NCI-H146 treated with DMSO at 0.1 percent for 48 hours (cell line): ENCODE measurements at regions not wholly inside any gene's neighbourhood (a gene's known extent, or its start where the extent isn't known, plus 50 kb on each side); places are given as distances from the start of the nearest gene placed in this dataset.
"Not testable (repeated sequence)": the region's sequence is repeated elsewhere in the genome, so short reads cannot be mapped to it uniquely, and the experiment has no call there.

Experiments
- DNase-seq: peaks from one replicate; lab custom pipeline; 2025; ENCODE audit not compliant: unreplicated experiment; lab: John Stamatoyannopoulos, UW

- DNase-seq, result no peak
These were observed 509.6 kb upstream of the CHORDC1 start for GRCh38 chr11:90732486-90732885.

- no peak for DNase-seq
These were observed 500.6 kb upstream of the CHORDC1 start for GRCh38 chr11:90723475-90723874.

DNA sequence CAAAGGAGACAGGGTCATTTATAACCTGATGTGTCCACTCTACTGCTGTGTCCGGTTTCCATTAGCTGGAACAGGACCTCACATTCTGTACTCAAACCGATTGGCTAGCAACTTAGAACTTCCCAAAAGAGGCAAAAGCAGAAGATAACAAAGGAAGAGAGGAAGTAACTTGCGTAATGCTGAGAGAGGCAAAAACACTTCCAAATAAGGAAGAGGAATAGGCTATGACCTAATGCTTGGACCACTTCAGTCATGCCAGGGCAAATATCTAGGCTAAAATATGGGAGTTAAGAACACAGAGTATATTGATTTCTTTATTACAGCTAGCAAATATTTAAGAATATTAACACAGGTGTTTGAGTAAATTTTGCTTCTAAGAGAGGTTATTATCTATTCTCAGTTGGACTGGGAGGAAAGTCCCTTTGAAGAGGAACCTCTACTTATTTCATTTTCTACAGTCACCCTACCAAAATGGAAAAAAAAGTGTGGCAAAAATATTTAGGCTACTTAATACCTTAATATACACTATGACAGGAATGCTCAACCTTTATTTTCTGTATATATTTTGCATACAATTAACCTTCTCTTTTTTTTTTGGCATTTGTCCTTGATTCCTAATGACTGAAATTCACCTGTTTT, 499.8 kb upstream of the CHORDC1 start:
- DNase-seq, result no peak

GRCh38 chr11:90717522-90717921, 494.7 kb upstream of the CHORDC1 start:
- DNase-seq, result no peak

DNA sequence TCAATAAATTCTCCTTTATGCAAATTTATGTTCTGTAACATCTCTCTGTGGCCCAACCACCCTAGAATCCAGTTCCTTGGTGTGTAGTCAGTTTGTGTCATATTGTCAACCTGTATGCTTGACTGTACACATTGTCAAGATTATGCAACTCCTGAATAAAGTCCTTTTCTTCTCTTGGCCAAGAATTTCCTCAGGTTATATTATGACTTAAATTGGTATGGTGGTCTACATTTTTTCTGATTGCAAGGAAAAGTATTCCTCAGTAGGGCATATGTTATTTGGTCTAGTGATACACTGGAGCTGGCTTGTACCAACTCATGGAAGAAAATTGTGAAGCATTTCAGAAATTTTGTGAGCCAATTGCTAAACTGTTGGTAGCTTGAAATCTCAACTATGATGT, 482.8 kb upstream of the CHORDC1 start:
- no peak for DNase-seq

DNA sequence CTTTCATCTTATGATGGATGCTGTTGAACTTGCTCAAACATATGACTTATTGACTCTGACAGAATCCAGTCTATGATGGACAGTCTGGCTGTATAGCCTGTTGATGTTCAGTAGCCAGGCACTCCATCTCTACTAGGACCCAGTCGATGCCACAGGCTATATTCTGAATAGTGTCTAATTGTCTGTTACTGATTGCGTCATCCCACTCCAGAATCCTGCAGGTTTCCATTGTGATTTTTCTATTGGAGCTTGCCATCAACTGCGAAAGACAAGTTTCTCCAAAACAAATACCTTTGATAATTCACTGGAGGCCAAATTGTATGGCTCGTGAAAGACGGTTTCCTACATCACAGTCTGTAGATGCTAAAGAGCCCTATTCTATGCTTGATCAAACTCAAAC, 481.7 kb upstream of the CHORDC1 start:
- no peak for DNase-seq

- no peak for DNase-seq
These were observed 478.9 kb upstream of the CHORDC1 start for GRCh38 chr11:90701716-90702115.

DNA sequence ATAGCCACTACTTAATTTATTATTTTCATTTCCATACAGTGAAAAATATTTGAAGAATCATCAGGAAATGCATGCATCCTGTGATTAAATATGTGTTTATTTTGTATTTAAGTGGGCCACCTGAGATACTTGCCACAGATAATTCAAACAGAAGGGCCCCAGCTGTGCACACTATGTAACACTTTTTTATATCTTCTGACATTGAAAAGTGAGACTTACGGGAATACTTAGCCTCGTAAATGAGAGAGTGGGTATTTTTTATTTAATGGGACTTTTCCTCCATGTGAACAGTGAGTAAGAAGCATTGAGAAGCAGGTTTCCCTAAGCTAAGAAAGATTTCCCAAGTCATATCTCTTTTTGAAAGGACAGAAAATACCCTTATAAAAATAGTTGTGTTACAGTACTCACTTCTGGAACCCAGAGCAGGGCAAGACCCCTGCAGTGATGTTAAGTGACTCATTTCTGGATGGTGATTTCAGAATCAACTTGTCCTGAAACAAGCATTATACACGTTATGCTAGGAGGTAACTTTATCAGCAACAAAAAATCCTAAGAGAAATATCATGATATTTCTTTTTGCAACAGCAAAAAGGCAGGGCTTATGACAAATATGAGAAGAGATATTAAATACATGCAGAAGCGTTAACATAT, 478.1 kb upstream of the CHORDC1 start:
- peak; percentile 3 for DNase-seq

DNA sequence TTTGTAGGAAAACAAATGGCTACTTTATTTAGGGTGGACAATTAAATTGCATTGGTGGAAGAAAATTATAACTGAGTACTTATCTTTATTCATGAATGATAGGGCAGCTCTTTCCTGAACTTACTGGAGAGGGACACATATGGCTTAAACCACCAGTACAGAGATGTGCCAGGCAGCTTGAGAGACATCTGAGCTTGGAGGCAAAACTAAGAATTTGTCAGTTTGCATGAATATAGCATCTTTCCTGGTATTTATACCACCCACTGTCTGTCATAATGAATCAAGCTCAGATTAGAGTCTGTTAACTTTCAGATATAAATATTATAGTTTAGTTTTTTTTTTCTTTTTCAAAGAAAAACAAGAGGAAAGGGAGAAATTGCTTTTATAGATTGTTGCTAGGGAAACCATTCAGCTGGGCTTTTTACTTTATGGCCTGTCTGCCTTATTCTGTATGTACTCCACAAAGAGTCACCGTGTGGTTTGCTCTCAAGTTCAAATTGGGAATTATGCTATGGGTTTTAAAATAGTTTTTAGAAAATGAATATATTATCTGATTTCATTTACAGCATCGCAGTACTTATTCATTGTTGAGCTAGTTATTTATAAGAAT, 477.0 kb upstream of the CHORDC1 start:
- DNase-seq, result no peak

GRCh38 chr11:90698238-90698637, 475.4 kb upstream of the CHORDC1 start:
- no peak for DNase-seq

DNA sequence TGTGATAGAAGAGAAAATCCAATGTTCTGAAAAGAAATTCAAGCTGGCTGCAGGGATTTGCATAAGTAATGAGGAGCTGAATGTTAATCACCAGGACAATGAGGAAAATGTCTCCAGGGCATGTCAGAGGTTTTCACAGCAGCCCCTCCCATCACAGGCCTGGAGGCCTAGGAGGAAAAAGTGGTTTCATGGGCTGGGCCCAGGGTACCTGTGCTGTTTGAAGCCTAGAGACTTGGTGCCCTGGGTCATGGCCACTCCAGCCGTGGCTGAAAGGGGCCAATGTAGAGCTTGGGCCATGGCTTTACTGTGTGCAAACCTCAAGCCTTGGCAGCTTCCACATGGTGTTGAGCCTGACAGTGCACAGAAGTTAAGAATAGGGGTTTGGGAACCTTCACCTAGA, 452.6 kb upstream of the CHORDC1 start:
- not testable (repeated sequence) for DNase-seq

DNA sequence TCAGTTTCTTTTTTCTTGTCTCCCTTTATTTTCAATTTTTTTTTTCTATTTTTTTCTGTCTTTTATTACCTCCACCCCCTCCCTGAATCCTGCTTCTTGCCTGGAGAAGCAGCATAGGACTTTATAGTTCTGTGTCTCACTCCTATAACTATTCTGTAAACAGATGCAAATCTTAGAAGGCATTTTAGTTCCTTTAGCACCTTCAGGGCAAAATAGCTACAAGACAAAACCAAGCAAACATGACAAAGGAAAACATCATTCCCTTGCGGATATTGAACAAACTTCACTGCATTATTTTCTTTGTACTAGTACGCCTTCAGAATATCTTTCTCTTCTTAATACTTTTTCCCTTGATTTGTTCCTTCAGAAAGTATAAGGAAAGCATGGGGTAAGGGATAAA, 446.2 kb upstream of the CHORDC1 start:
- no peak for DNase-seq

DNA sequence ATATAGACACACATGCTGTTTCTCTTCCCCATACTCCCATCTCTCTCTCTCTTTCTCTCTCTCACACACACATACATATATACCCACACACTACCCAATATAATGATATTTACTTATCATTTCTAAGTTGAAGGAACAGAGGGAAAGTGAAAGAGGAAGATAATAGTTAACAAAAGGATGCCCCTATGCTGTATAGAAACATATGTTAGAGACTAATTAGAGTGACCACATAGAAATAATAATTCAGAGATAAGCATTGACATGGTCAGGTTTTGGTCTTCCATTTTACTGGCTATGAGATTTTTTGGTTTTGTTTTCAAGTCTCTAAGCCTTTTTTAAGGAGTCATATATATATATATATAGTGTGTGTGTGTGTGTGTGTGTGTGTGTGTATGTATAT, 445.7 kb upstream of the CHORDC1 start:
- DNase-seq, result no peak

- DNase-seq, result no peak
These were observed 438.4 kb upstream of the CHORDC1 start for GRCh38 chr11:90661233-90661632.

DNA sequence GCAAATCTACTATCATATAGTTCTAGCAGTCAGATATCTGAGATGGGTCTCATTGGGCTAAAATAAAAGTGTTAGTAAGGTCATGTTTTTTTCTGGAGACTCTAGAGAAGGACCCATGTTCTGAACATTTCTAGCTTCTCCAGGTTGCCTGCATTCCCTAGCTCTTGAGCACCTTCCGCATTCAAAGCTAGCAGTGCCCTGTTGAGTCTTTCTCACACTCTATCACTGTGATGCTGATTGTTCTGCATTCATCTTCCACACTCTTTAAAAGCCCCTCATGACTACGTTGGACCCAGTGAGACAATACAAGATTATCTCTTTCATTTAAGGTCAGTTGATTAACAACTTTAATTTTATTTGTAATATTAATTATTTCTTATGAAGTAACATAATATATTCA, 433.3 kb upstream of the CHORDC1 start:
- no peak for DNase-seq

DNA sequence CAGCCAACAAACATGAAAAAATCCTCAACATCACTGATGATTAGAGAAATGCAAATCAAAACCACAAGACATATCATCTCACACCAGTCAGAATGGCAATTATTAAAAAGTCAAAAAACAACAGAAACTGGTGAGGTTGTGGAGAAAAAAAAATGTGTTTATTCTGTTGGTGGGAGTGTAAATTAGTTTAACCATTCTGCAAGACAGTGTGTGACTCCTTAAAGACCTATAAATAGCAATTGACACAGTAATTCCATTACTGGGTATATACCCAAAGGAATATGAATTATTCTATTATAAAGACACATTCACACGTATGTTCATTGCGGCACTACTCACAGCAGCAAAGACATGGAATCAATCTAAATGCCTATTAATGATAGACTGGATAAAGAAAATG, 427.3 kb upstream of the CHORDC1 start:
- DNase-seq, result no peak

- no peak for DNase-seq
These were observed 423.9 kb upstream of the CHORDC1 start for GRCh38 chr11:90646706-90647105.

DNA sequence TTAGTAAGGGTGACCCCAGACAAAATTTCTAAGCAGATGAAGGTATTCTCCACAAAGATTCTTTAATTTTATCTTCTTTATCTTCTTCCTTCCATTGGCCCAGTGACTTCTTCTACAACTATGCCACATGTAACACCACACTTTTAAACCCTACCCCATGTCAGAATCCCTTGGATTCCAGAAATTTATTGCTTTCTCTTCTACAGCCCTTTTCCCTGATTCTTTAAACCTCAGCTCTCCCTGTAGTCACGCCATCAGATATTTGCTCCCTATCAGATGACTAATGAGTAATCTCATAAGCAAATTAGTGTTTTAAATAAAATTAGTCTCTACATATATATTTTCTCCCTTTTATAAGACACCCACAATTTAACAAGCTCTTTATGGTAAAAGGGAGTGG, 423.4 kb upstream of the CHORDC1 start:
- no peak for DNase-seq

- no peak for DNase-seq
These were observed 416.7 kb upstream of the CHORDC1 start for GRCh38 chr11:90639461-90639993.

- DNase-seq, result no peak
These were observed 413.0 kb upstream of the CHORDC1 start for GRCh38 chr11:90635886-90636285.

DNA sequence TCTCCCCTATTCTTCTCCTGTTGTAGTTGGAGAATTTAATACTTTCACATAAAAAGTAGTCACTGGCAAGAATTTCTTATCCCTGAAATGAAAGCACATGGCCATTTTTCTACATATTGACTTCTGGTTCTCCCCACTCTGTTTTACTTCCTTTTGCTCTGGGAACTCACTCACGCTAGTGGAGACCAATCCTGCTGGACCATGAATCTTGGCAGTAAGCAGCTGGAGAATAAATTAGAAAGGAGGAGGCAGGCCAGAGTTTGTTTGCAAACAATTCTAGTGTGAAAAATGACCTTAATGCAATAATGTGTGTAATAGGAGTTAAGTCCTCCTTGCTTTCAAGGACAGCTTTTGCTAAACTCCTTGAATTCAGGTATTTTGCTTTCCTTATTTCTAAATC, 412.3 kb upstream of the CHORDC1 start:
- DNase-seq, result no peak

GRCh38 chr11:90630176-90630575, 407.3 kb upstream of the CHORDC1 start:
- DNase-seq, result no peak
